ENCODE measurements at regions not wholly inside any gene's neighbourhood (a gene's known extent, or its start where the extent isn't known, plus 50 kb on each side); places are given as distances from the start of the nearest gene placed in this dataset.

DNA sequence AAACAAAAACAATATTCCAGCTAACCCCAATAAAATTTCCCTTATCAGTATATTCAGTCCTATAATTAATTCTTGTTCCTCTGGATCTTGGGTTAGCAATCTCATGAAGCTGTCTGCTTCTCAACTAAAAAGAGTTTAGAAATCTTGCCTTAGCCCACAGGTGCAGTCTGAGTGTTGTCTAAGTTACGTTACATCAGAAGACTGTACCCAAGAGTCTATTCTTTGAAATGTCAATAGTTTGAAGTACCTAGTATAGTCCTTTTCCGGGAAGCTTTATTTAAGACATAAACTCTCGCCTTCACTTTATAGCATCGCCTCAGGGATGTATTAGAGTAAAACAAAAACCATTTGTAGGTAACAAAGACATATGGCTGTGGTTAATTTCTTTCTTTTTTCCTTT, 465.1 kb downstream of the FUT8 start:
- DNase-seq (ENCODE audit: low read depth, low spot score) = no peak

DNA sequence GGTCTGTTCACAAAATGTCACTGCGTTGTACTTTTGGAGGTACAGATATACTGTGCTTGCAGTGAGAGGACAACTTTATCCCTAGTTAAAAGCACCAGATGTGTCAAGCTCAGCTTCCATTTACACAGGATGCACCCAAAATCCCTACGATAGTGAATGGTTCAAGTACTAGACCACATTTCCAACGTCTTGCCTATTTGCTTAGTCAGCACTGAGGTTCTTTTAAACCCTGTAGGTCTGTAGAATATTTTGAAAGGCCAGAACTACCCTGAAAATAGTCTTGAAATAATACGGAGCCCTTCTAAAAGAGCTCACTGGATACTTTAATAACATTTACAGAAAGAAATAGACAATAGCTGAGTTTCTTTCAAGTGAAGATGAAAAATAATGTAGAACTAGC, 466.1 kb downstream of the FUT8 start:
- DNase-seq (ENCODE audit: low read depth, low spot score) = no peak

DNA sequence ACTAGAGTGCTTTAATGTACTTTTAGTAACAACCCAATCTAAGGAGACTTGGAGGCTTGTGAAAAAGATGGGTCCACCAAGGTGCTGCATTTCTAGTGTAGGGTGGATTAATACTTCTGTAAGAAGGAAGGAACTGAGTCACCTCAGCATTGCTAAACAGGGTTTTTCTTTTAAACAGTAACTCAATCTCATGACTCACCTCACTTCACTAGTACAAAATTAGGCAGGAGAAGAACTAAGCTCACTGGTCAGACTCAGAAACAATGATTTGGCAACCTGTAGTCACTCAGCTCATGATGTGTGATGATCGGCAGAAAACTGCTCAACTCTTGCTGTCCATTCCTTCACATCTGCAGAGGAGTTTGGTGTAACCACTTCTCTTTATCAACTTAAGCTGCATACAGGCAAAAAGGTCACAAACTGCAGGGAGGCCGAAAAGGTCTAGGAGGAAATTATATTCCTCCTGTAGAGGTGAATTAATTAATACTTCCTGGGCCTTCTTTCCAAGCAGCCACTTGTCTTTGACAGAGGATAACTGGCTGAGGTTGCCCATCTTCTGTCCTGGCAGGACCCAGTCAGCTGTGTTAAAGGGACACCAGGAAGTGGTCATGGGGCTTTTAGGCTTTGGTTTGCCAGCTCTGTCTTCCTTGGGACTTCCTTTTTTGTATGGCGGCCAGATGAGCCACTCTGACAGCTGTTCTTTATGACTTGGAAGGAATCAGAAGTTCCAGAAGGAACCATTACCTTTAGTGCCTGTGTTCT, 466.9 kb downstream of the FUT8 start:
- DNase-seq (ENCODE audit: low read depth, low spot score) = no peak

DNA sequence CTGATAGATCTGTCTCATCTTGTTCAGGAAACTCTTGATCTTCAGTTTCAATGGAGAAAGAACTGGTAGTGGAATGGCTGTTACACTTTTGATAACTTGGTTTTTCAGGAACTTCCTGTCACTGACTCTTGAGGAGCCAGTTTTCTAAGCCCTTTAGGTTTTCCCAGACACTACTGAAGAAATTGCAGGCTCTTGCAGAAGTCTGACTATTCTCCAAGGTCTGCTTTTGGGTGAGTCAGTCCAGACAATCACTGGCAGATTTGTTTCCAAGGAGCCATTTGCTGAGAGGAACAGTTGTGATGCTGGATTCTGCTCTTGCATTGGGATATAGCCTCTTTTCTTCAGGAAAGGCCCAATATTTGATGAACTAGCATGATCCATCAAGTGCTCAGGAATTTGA, 468.0 kb downstream of the FUT8 start:
- no peak for DNase-seq (ENCODE audit: low read depth, low spot score)

DNA sequence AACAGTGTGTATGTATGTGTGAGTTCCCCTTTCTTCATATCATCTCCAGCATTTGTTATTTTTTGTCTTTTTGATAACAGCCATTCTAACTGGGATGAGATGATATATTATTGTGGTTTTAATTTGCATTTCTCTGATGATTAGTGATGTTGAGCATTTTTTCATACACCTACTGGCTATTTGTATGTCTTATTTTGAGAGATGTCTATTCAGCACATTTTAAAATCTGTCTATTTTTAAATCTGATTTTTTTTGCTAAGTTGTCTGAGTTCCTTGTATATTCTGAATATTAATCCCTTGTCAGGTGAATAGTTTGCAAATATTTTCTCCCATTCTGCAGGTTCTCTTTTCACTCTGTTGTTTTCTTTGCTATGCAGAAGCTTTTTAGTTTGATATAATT, 469.1 kb downstream of the FUT8 start:
- DNase-seq (ENCODE audit: low read depth, low spot score) = no peak

DNA sequence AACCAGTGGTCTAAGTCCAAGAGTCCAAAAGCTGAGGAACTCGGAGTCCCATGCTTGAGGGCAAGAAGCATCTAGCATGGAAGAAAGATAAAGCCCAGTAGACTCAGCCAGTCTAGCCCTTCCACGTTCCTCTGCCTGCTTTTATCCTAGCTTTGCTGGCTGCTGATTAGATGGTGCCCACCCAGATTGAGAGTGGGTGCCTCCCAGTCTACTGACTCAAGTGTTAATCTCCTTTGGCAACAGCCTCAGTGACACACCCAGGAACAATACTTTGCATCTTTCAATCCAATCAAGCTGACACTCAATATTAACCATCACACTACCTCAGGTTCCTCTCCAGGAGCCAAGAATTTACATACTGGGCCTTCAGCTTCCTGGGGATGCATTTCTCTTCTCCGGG, 476.1 kb downstream of the FUT8 start:
- DNase-seq (ENCODE audit: low read depth, low spot score) = no peak

DNA sequence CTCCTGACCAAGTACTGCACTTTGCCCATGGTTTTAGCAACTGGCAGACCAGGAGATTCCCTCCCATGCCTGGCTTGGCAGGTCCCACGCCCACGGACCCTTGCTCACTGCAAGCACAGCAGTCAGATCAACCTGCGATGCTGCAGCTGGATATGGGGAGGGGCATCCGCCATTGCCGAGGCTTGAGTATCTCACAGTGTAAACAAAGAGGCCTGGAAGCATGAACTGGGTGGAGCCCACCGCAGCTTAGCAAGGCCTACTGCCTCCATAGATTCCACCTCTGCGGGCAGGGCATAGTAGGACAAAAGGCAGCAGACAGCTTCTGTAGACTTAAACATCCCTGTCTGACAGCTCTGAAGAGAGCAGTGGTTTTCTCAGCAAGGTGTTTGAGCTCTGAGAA, 479.8 kb downstream of the FUT8 start:
- no peak for DNase-seq (ENCODE audit: low read depth, low spot score)

DNA sequence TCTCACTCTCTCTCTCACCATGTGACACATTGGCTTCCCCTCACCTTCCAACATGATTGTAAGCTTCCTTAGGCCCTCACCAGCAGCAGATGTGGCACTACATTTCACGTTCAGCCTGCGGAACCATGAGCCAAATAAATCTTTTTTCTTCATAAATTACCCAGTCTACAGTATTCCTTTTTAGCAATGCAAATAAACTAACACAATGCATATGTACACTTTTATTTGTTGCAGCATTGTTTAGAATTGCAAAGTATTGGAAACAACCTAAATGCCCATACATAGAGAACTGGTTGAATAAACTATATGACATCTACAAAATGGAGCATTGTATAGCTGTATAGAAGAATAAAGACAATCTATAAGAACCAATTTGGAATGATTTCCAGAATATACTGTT, 487.6 kb downstream of the FUT8 start:
- DNase-seq (ENCODE audit: low read depth, low spot score) = no peak

DNA sequence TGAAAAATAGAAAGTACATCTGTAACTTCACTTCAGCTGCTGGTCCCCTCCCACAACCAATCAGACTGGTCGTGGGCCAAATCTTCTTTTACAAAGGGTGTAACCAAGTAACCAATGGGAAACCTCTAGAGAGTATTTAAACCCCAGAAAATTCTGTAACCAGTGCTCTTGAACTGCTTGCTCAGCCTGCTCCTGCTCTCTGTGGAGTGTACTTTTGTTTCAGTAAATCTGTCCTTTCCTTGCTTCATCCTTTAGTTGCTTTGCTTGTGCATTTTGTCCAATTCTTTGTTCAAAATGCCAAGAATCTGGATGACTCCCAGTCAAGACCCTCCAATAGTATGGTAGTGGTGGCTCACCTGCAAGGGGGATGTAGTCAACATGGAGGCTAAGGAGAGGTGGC, 489.1 kb downstream of the FUT8 start:
- DNase-seq (ENCODE audit: low read depth, low spot score) = no peak

DNA sequence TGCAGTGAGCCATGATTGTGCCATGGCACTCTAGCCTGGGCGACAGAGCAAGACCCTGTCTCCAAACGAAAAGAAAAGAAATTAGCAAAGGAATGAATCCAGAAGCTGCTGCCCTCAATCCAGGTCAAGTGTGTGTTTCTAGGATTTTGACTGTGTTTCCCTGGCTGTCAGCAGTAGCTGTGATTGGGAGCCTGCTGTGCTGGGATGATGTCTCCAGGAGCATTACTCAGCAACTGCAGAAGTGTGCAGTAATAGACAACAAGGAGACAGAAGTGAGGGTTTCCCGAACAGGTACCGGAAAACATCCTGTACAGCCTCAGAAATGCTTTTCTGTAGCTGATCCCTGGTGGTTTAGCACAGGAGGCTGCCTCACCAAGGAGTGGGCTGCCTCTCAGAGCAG, 492.5 kb downstream of the FUT8 start:
- no peak for DNase-seq (ENCODE audit: low read depth, low spot score)

DNA sequence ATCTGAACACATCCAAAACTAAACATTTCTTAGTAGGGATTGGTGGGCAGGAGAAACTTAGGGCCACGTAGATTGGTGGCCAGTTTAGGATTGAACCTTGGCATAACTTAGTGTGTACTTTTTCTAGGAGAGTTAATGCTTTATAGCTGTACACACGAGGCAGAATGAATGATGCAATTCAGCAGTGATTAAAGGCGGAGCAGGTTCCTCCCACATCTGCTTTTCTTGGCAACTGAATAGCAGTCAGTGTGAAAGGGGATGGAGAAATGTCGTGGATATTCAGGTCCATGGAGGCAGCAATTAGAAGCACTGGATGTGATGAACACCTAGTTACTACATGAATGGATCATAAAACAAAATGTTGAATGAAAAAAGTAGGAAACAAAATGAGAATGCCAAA, 493.8 kb downstream of the FUT8 start:
- DNase-seq (ENCODE audit: low read depth, low spot score) = no peak

DNA sequence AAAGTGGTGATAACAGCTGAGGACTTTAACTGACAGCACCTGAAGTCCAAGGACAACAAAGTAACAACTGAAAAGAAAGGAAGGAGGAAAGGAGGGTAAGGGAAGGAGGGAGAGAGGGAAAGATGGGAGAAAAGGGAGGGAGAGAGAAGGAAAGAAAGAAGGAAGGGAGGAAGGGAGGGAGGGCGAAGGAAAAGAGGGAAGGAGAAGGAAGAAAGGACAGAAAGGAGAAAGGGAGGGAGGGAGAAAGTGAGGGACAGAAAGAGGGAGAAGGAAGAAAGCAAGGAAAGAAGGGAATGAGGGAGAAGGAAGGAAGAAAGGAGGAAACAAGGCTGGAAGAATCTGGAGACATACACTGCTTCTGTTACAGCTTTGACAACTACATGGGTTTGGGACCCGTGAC, 494.4 kb downstream of the FUT8 start:
- no peak for DNase-seq (ENCODE audit: low read depth, low spot score)

DNA sequence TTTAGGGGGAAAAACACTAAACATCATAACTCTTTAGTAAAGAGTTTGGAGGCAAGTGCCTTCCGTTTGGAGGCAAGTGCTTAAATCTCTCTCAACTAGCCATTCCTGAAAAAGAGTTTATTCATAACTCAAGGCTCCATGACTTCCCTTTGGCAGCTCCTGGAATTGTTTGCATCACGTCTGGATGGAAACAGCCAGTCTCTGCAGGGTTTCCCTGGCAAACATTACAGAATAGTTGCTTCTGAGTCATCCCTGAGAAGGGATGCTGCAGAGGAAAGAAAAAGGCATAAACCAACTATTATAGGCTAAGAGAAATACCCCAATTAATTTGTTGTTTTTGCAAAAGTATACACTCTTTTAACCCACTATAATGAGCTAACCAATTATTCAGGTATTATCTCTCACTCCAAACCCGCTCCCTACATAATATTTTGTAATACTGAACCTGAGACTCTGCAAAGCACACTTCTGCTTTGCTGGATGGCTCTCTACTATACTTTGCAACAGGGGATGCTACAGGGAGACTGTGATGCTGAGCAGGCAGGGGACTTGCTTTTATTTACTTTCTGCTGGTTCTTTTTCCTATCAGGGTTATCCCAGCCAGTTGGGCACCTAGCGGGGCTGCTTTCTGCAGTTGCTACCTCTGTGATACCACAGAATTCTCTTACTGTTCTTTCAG, 497.7 kb downstream of the FUT8 start:
- no peak for DNase-seq (ENCODE audit: low read depth, low spot score)

DNA sequence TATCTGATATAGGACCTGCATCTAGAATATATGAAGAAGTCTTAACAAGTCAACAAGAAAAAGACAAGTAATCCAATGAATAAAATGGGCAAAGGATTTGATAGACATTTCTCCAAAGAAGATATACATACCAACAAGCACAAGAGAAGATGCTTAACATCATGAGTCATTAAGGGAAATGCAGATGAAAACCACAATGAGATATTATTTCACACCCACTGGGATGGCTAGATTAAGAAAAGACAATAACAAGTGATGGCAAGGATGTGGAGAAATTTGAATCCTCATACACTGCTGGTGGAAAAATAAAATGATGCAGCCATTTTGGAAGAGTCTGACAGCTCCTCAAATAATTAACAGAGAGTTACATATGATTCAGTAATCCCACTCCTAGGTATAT, 502.6 kb downstream of the FUT8 start:
- DNase-seq (ENCODE audit: low read depth, low spot score) = no peak

DNA sequence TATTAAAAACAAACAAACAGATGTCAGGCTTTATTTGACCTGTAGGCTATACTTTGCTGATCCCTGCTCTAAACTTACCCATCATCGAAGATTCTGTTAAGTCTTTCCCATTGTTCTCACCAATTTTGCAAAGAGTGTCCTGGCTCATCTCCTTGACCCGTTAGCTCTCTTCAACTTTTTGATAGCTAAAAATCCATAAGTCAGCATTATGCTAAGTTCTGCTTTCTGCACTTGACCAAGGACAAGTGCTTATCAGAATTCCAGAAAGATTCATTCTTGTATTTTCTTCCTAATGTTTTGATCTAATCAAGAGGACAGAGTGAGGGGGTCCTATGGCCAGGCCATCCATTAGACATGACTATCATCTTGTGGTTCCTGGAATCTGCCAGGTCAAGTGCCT, 503.5 kb downstream of the FUT8 start:
- DNase-seq (ENCODE audit: low read depth, low spot score) = no peak

DNA sequence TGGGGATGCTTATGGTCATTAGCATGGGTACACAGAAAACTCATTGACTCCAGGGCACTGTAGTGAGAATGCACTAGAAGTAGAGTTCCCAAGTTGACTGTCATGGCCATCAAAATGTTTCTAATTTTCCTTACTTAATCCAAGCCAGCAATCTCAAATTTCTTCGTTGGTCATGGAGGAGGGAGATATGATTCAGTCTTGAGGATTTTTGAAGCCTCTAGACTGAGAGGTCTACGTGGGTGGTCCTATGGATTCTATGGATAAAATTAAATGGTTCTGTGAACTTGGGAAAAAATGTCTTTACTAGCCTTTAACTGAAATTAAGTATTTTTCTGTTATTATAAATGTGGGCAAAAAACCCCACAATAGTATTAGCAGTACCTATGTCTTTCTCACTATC, 508.5 kb downstream of the FUT8 start:
- no peak for DNase-seq (ENCODE audit: low read depth, low spot score)

DNA sequence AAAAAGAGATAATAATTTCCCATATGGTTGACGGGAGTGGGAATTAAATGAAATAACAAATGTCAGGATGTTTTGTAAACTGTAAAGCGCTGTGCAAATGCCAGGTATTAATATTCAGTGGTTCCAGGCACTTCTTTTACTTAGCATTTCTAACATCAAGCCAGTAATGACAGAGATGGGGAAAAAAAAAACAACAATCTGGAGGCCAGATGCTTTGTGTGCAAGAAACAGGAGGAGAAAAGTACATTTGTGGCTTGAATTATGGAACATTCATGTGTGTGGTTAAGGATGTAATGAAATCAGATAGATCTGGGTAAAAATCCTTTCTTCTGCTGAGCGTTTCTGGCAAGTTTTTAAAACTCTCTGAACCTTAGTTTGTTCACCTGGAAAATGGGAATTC, 509.6 kb downstream of the FUT8 start:
- DNase-seq (ENCODE audit: low read depth, low spot score) = no peak

DNA sequence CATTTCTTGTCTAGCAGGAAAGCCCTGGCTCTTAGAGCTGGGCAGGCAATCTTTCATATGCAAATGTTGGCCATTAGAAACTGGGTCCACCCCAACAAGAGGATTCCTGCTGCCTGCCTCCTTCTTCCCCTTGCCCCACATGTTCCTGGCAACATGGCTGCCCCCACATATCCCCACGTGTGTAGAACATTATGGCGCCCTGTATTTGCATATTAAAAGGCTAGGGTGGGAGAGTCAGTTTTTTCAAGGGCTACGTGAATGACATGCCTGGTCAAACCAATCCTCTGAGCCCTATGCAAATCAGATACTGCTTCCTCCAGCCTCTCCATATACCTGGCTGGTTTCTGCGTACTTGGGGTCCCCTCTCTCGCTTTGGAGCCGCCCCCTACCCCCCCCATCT, 514.0 kb downstream of the FUT8 start:
- no peak for DNase-seq (ENCODE audit: low read depth, low spot score)

DNA sequence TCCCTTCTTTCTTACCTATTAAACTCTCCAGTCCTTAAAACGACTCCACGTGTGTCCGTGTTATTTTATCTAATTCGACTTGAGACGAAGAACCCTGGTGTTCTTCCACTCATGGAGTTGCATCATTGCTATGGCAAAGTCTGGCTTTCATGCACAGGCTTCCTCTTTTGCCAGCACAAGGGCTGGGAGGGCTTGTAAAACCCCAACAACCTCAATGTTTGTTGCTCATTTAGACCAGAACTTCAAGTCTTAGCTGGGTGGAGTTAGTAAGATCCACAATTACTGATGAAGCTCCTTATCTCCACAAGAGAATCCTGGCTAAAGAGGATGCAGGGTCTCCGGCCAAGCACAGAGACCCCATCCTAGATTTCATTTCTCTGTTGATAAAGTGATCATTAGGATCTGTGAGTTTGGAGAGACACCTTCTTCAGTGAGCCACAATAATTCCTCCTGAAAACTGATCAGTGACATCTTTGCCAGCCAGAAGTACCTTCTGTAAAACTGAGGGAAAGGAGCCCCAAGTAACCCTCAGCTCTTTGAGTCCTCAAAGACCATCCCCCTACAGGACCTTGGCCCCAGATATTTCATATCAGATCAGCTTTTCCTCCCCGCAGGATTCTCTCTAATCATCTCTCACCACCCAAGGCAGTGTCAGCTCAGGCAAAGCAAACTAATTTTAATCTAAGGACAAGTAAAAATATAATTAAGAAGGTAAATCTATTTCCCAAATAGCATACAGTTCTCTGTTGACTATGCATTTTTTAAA, 514.6 kb downstream of the FUT8 start:
- no peak for DNase-seq (ENCODE audit: low read depth, low spot score)

DNA sequence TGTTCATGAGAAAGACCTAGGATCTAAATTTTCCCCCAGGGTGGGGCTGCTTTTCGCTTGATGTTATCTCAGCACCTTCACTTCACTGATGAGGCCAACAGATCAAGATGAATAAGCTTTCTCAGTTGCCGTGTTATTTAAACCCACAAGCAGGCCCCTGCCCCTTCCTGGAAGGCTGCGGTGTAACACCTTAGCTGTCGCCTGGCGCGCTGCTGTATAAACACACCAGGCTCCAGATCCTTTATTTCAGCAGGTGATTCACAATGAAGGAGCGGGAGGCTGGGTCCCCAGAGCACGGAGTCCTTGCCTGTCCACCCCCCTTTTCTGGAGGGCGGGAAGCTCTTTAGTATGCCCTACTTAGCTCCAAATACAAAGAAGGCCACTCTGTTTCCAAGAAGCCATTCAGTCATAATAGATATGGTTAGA, 515.4 kb downstream of the FUT8 start:
- no peak for DNase-seq (ENCODE audit: low read depth, low spot score)

DNA sequence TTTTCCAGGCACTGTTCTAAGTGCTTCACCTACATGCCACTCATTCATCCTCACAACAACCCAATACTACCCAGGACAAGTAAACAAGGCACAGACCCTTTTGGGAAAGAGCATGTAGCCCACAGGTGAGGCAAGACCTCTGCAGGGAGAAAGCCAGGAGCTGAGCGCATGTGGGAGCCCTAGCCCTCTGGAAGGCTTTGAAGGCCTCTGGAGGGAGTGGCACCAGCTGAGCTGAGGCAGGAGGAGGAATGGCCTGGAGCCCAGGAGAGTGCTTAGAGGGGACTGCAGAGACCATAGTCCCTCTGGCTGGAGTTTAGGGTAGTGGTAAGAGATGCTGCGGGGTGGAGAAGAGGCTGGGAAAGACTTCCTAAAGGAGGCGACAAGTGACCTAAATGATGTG, 516.5 kb downstream of the FUT8 start:
- DNase-seq (ENCODE audit: low read depth, low spot score) = no peak

DNA sequence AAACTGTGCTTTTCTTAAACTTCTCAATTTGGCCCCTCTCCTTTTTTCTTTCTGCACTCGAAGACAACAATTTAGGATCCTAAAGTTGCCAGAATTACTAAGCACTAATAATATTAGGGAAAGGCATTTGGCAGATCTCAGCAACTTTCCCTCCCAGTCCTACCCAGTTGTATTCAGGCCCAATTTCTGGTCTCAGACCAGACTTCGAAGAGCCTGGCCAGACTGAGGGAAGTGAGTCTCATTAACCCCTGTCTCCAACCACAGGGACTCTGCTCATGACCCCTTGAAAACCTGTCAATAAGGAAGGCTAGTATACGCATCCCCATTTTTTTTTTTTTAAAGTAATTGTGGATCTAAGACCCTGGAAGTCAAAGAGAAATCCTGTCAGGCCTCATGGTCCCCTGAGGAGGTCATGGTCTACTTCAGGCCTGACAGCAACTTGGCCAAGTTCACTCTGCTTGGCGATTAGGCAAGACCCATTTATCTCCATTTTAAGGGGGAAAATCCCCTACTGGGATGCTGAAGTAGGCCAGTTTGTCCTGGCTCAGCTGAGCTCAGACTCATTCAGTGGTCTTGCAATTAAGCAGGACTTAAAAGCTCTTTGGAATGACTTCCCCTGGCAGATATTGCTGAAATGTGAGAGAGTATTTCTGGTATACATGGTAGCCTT, 521.0 kb downstream of the FUT8 start:
- no peak for DNase-seq (ENCODE audit: low read depth, low spot score)
